ENCODE measurements at regions not wholly inside any gene's neighbourhood (a gene's known extent, or its start where the extent isn't known, plus 50 kb on each side); places are given as distances from the start of the nearest gene placed in this dataset.

- no peak overlapping the region for H3K27ac ChIP-seq
Observed at GRCh38 chr7:25279705-25280104, 51.4 kb upstream of the NPVF start.

DNA sequence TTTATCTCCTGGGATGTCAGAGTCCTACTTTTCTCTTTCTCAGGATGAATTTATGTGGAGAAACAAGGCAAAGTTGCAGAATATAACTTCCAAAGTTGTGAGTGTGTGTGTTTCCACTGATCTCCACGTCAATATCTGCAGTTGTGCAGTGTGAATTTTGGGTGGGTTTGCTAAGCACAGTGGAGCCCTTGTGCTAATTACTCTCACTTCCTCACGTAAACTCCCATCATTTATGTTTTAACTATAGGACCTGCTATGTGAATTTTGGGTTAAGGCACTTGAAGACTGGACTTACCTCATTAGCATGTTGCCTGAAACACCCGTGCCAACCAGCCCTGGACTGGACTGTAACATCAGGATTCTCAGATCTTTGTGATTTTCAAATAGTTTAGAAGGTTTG lies 51.9 kb upstream of the NPVF start:
- Histone ChIP-seq H3K79me2 (no peaks in the 10 kb centered on the region), H3K4me3 (ENCODE audit: low read depth, low read length) (no peak overlapping the region), H3K4me2 (ENCODE audit: low read length) (no peak overlapping the region), H3K9me3 (ENCODE audit: control insufficient read depth, low read length) (no peaks in the 10 kb centered on the region), H3K9ac (no peak overlapping the region), H2AFZ (no peak overlapping the region), H3K27ac (no peak overlapping the region), H3K27me3 (ENCODE audit: control insufficient read depth, insufficient read depth, low read length) (no peaks in the 10 kb centered on the region), H3K4me1 (no peaks in the 10 kb centered on the region), H3K36me3 (ENCODE audit: control insufficient read depth, insufficient read depth, low read length) (no peaks in the 10 kb centered on the region)
- no peak for TF ChIP-seq CTCF (IDR thresholded peaks at IDR 0.05)

More at GRCh38 chr7:25279705-25280104, 51.4 kb upstream of the NPVF start:
- no peak overlapping the region for H2AFZ ChIP-seq
- H3K9ac ChIP-seq: no peak overlapping the region
- no peaks in the 10 kb centered on the region for H3K79me2 ChIP-seq
- TF ChIP-seq CTCF (IDR thresholded peaks at IDR 0.05): no peak
- H3K36me3 ChIP-seq (ENCODE audit: control insufficient read depth, insufficient read depth, low read length): no peaks in the 10 kb centered on the region
- no peaks in the 10 kb centered on the region for H3K4me1 ChIP-seq
- no peaks in the 10 kb centered on the region for H3K9me3 ChIP-seq (ENCODE audit: control insufficient read depth, low read length)
- no peaks in the 10 kb centered on the region for H3K27me3 ChIP-seq (ENCODE audit: control insufficient read depth, insufficient read depth, low read length)
- no peak overlapping the region for H3K4me2 ChIP-seq (ENCODE audit: low read length)
- H3K4me3 ChIP-seq (ENCODE audit: low read depth, low read length): no peak overlapping the region

- no peak overlapping the region for H3K4me3 ChIP-seq (ENCODE audit: low read depth, low read length)
- no peak overlapping the region for H2AFZ ChIP-seq
- no peak overlapping the region for H3K9ac ChIP-seq
- H3K4me2 ChIP-seq (ENCODE audit: low read length): no peak overlapping the region
- H3K27me3 ChIP-seq (ENCODE audit: control insufficient read depth, insufficient read depth, low read length): no peaks in the 10 kb centered on the region
- no peaks in the 10 kb centered on the region for H3K4me1 ChIP-seq
- H3K27ac ChIP-seq: no peak overlapping the region
- TF ChIP-seq CTCF (IDR thresholded peaks at IDR 0.05): no peak
- no peaks in the 10 kb centered on the region for H3K9me3 ChIP-seq (ENCODE audit: control insufficient read depth, low read length)
- H3K36me3 ChIP-seq (ENCODE audit: control insufficient read depth, insufficient read depth, low read length): no peaks in the 10 kb centered on the region
- no peaks in the 10 kb centered on the region for H3K79me2 ChIP-seq
Observed at GRCh38 chr7:25282194-25282593, 53.9 kb upstream of the NPVF start.

DNA sequence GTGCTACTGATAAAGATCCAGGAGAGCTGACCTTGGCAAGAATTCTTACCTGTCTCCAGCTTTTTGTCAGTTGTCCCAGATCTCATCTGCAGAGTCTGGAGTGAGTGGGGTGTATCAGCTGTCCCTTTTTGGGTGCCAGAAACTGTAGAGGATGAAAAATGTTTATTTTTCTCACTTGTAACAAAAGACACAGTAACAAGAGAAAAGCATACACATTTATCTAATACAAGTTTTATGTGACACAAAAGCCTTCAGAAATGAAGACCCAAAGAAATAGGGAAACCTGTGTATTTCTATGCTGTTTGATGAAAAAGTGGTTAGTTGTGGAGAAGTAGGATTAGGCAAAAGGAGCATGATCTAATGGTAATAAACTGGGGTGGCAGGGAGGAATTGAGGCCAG lies 58.5 kb upstream of the NPVF start:
- H3K4me3 ChIP-seq (ENCODE audit: low read depth, low read length): no peak overlapping the region
- H2AFZ ChIP-seq: no peak overlapping the region
- H3K27me3 ChIP-seq (ENCODE audit: control insufficient read depth, insufficient read depth, low read length): no peaks in the 10 kb centered on the region
- H3K79me2 ChIP-seq: no peaks in the 10 kb centered on the region
- H3K4me2 ChIP-seq (ENCODE audit: low read length): no peak overlapping the region
- no peak overlapping the region for H3K9ac ChIP-seq
- H3K36me3 ChIP-seq (ENCODE audit: control insufficient read depth, insufficient read depth, low read length): no peaks in the 10 kb centered on the region
- TF ChIP-seq CTCF (IDR thresholded peaks at IDR 0.05): no peak
- H3K9me3 ChIP-seq (ENCODE audit: control insufficient read depth, low read length): no peaks in the 10 kb centered on the region
- H3K4me1 ChIP-seq: no peaks in the 10 kb centered on the region
- no peak overlapping the region for H3K27ac ChIP-seq

DNA sequence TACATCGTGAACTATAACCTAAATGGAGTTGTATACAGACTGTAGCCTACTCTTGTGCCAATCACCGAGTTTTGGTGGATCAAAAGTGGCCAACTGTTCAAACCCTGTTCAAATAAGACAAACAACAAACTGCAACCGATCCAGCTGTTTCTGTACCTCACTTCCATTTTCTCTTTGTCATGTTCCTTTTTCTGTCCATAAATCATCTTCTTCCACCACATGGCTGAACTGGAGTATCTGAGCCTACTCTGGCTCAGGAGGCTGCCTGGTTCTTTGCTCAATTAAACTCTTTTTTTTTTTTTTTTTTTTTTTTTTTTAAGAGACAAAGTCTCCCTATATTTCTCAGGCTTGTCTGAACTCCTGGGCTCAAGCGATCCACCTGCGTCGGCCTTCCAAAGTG lies 59.0 kb upstream of the NPVF start:
- Histone ChIP-seq H3K36me3 (ENCODE audit: control insufficient read depth, insufficient read depth, low read length) (no peaks in the 10 kb centered on the region), H3K4me1 (no peaks in the 10 kb centered on the region), H3K9ac (no peak overlapping the region), H3K27ac (no peak overlapping the region), H2AFZ (no peak overlapping the region), H3K4me3 (ENCODE audit: low read depth, low read length) (no peak overlapping the region), H3K27me3 (ENCODE audit: control insufficient read depth, insufficient read depth, low read length) (no peaks in the 10 kb centered on the region), H3K79me2 (no peaks in the 10 kb centered on the region), H3K4me2 (ENCODE audit: low read length) (no peak overlapping the region), H3K9me3 (ENCODE audit: control insufficient read depth, low read length) (no peaks in the 10 kb centered on the region)
- no peak for TF ChIP-seq CTCF (IDR thresholded peaks at IDR 0.05)
